ENCODE measurements at regions not wholly inside any gene's neighbourhood (a gene's known extent, or its start where the extent isn't known, plus 50 kb on each side); places are given as distances from the start of the nearest gene placed in this dataset.

- 86% methylated on average over 11 of the region's 11 CpGs for WGBS
- Histone ChIP-seq H3K4me3 (ENCODE audit: low read depth in 1 of 3, low read length in 3 of 3) (no peak overlapping the region), H3K27me3 (ENCODE audit: control insufficient read depth in 4 of 4, insufficient read depth in 4 of 4, low read length in 3 of 4) (no peaks in the 10 kb centered on the region), H3K36me3 (ENCODE audit: control insufficient read depth in 4 of 4, insufficient read depth in 3 of 4, low read depth in 1 of 4, low read length in 3 of 4) (no peaks in the 10 kb centered on the region), H3K27ac (ENCODE audit: low read depth in 1 of 2, low read length in 2 of 2) (no peak overlapping the region), H3K9me3 (ENCODE audit: control insufficient read depth in 4 of 4, low read length in 3 of 4) (peaks cover 0 to 2% (median 0%) of the 10 kb centered on the region in 4 donors), H3K4me1 (ENCODE audit: control insufficient read depth in 4 of 4, insufficient read depth in 4 of 4, low read length in 3 of 4) (no peaks in the 10 kb centered on the region), H3K9ac (ENCODE audit: low read depth in 1 of 2, low read length in 2 of 2) (no peak overlapping the region)
- no peak for TF ChIP-seq REST (IDR thresholded peaks at IDR 0.05)
- TF ChIP-seq RAD21 (IDR thresholded peaks at IDR 0.05) = no peak
- TF ChIP-seq FOXA2 (IDR thresholded peaks at IDR 0.05) = no peak
- no peak for TF ChIP-seq YY1 (IDR thresholded peaks at IDR 0.05)
- TF ChIP-seq JUND (IDR thresholded peaks at IDR 0.05) = no peak
- TF ChIP-seq GABPA (IDR thresholded peaks at IDR 0.05 in 1 of 2, conservative IDR thresholded peaks at IDR 0.05 in 1 of 2) = no peak
- no peak for DNase-seq (ENCODE audit: low spot score)
These were observed 1119.5 kb upstream of the ATXN8OS start for GRCh38 chr13:68988176-68988575.

- Histone ChIP-seq H3K36me3 (ENCODE audit: control insufficient read depth in 4 of 4, insufficient read depth in 3 of 4, low read depth in 1 of 4, low read length in 3 of 4) (no peaks in the 10 kb centered on the region), H3K9ac (ENCODE audit: low read depth in 1 of 2, low read length in 2 of 2) (no peak overlapping the region), H3K4me3 (ENCODE audit: low read depth in 1 of 3, low read length in 3 of 3) (no peak overlapping the region), H3K27ac (ENCODE audit: low read depth in 1 of 2, low read length in 2 of 2) (no peak overlapping the region), H3K4me1 (ENCODE audit: control insufficient read depth in 4 of 4, insufficient read depth in 4 of 4, low read length in 3 of 4) (no peaks in the 10 kb centered on the region), H3K9me3 (ENCODE audit: control insufficient read depth in 4 of 4, low read length in 3 of 4) (peaks cover 0 to 2% (median 0%) of the 10 kb centered on the region in 4 donors), H3K27me3 (ENCODE audit: control insufficient read depth in 4 of 4, insufficient read depth in 4 of 4, low read length in 3 of 4) (no peaks in the 10 kb centered on the region)
- WGBS = 86% methylated on average over 13 of the region's 13 CpGs
- DNase-seq (ENCODE audit: low spot score) = no peak
- TF ChIP-seq NR2F2 (IDR thresholded peaks at IDR 0.05) (no peak), RAD21 (IDR thresholded peaks at IDR 0.05) (no peak), HNF4A (conservative IDR thresholded peaks at IDR 0.05) (no peak), RXRA (IDR thresholded peaks at IDR 0.05) (no peak), HNF4G (IDR thresholded peaks at IDR 0.05) (no peak), FOXA2 (IDR thresholded peaks at IDR 0.05) (no peak), ZBTB33 (IDR thresholded peaks at IDR 0.05) (no peak), FOXA1 (IDR thresholded peaks at IDR 0.05) (no peak), JUND (IDR thresholded peaks at IDR 0.05) (no peak), SP1 (IDR thresholded peaks at IDR 0.05) (no peak), YY1 (IDR thresholded peaks at IDR 0.05) (no peak)
These were observed 1120.0 kb upstream of the ATXN8OS start for GRCh38 chr13:68987585-68987984.

- no peak overlapping the region for H3K27ac ChIP-seq (ENCODE audit: low read depth in 1 of 2, low read length in 2 of 2)
- TF ChIP-seq SP1 (IDR thresholded peaks at IDR 0.05) (no peak), GABPA (IDR thresholded peaks at IDR 0.05 in 1 of 2, conservative IDR thresholded peaks at IDR 0.05 in 1 of 2) (no peak), MAX (IDR thresholded peaks at IDR 0.05) (no peak), NR2F2 (IDR thresholded peaks at IDR 0.05) (no peak), FOXA1 (IDR thresholded peaks at IDR 0.05) (no peak), FOXA2 (IDR thresholded peaks at IDR 0.05) (no peak), JUND (IDR thresholded peaks at IDR 0.05) (no peak), ATF3 (IDR thresholded peaks at IDR 0.05) (no peak)
- WGBS = 93% methylated on average over 37 of the region's 37 CpGs
- no peaks in the 10 kb centered on the region for H3K4me1 ChIP-seq (ENCODE audit: control insufficient read depth in 4 of 4, insufficient read depth in 4 of 4, low read length in 3 of 4)
- no peak for DNase-seq (ENCODE audit: low spot score)
- no peaks in the 10 kb centered on the region for H3K36me3 ChIP-seq (ENCODE audit: control insufficient read depth in 4 of 4, insufficient read depth in 3 of 4, low read depth in 1 of 4, low read length in 3 of 4)
- H3K9me3 ChIP-seq (ENCODE audit: control insufficient read depth in 4 of 4, low read length in 3 of 4) = peaks cover 0 to 2% (median 0%) of the 10 kb centered on the region in 4 donors
- H3K9ac ChIP-seq (ENCODE audit: low read depth in 1 of 2, low read length in 2 of 2) = no peak overlapping the region
- H3K4me3 ChIP-seq (ENCODE audit: low read depth in 1 of 3, low read length in 3 of 3) = no peak overlapping the region
- no peaks in the 10 kb centered on the region for H3K27me3 ChIP-seq (ENCODE audit: control insufficient read depth in 4 of 4, insufficient read depth in 4 of 4, low read length in 3 of 4)
These were observed 1122.8 kb upstream of the ATXN8OS start for GRCh38 chr13:68984688-68985319.
